Activated effector memory CD4-positive, alpha-beta T cell treated with anti-CD3 and anti-CD28 coated beads, Interleukin-2, amount 50 U/mL, for 16 hours (primary cell): ENCODE measurements at regions not wholly inside any gene's neighbourhood (a gene's known extent, or its start where the extent isn't known, plus 50 kb on each side); places are given as distances from the start of the nearest gene placed in this dataset.

Experiments
- DNase-seq: peaks from one replicate; pipeline ENCODE4 v3.0.0-alpha.2; 2020

GRCh38 chr6:166747644-166748595 lies 120.9 kb upstream of the RPS6KA2 start:
- peak; percentile 53 for DNase-seq

DNA sequence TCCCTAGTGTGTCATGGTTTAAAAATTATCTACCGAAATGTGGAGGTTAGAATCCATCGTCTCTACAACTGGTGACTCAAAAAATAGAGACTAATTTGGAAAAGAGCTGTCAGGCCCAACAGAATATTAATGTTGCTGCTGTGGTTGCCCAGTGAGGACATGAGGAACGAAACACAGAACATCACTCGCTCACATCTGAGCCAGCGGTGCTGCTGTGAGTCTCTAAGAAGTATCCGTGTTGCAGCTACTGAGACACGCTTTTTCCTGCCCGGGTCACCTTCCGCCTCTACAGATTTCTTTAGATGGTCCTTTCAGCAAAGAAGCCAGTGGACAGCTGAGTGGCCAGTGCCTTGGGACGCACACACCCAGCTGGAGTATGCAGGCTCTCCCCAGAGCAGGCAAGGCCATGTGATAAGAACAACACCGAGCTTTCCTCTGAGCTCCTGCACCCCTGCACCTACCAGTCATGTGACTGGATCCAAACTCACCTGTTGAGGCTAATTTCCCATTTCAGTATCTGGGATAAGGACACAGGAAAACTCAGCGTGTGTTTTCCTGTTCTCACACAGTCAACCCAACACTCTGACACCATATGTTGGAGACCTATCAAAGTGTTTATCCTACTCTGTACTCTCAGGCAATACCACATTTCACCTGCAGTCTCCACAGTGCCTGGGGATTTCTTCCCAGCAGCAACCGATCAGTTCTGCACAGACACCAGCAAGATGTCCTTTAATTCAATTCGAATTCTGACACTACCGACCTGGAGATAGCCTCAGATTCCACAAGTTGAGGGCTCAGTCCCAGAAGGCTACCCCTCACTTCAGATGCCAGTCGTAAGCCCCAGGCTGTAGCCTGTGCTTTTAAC lies 119.0 kb upstream of the RPS6KA2 start:
- DNase-seq, result peak; percentile 30

- no peak for DNase-seq
Observed at GRCh38 chr6:166744223-166745134, 117.4 kb upstream of the RPS6KA2 start.

GRCh38 chr6:166743406-166744222 lies 116.6 kb upstream of the RPS6KA2 start:
- no peak for DNase-seq

- no peak for DNase-seq
Observed at GRCh38 chr6:166742981-166743380, 115.9 kb upstream of the RPS6KA2 start.

- DNase-seq, result no peak
Observed at GRCh38 chr6:166739976-166740318, 112.9 kb upstream of the RPS6KA2 start.

GRCh38 chr6:166739117-166739975 lies 112.3 kb upstream of the RPS6KA2 start:
- DNase-seq, result no peak

GRCh38 chr6:166738386-166739116 lies 111.5 kb upstream of the RPS6KA2 start:
- DNase-seq, result no peak

GRCh38 chr6:166737261-166737660 lies 110.2 kb upstream of the RPS6KA2 start:
- DNase-seq, result no peak

- no peak for DNase-seq
Observed at GRCh38 chr6:166736634-166737033, 109.6 kb upstream of the RPS6KA2 start.

DNA sequence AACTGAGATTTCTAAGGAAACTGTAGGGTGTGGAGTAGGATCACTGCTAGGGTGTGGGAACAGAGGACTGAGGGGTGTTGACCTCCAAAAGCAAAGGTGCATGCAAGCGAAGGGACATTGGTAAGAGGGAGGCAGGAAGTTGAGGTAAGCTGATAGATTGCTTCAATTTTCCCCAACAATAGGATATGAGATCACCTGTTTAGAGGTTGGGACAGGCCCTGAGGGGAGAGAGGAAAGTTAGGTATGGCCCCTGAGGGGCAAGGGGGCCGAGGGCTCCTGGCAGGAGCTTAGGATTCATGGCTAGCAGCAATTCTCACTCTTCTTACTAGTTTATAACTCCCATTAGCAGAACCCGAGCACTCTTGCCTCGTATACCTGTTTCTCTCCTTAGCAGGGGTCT lies 106.8 kb upstream of the RPS6KA2 start:
- DNase-seq, result no peak

GRCh38 chr6:166729658-166730057 lies 102.6 kb upstream of the RPS6KA2 start:
- no peak for DNase-seq

- no peak for DNase-seq
Observed at GRCh38 chr6:166728884-166729530, 102.0 kb upstream of the RPS6KA2 start.

GRCh38 chr6:166726201-166726600 lies 99.2 kb upstream of the RPS6KA2 start:
- DNase-seq, result no peak

- no peak for DNase-seq
Observed at GRCh38 chr6:166725571-166725970, 98.5 kb upstream of the RPS6KA2 start.

GRCh38 chr6:166724576-166724975 lies 97.5 kb upstream of the RPS6KA2 start:
- no peak for DNase-seq

DNA sequence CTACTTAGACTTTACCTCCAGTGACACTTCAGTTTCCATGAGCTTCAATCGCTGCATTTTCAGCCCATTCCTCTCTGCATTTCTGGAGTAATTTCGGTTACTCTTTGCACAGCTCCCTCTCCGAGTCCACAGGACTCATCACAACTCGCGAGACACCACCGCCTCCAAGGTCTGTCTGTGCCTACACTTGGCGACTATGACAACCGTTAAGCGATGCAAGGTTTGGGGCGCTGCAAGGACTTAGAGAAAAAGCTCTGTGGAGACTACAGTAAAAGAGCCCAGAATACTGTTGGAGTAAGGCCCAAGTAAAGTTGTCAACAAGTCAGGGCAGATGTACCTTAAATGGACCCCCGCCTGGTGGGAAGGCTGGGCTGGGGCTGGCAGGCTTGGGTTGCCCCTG lies 95.7 kb upstream of the RPS6KA2 start:
- no peak for DNase-seq

GRCh38 chr6:166721576-166721975 lies 94.5 kb upstream of the RPS6KA2 start:
- DNase-seq, result no peak

GRCh38 chr6:166720856-166721255 lies 93.8 kb upstream of the RPS6KA2 start:
- DNase-seq, result no peak

GRCh38 chr6:166719019-166719418 lies 92.0 kb upstream of the RPS6KA2 start:
- no peak for DNase-seq
